ENCODE measurements at regions not wholly inside any gene's neighbourhood (a gene's known extent, or its start where the extent isn't known, plus 50 kb on each side); places are given as distances from the start of the nearest gene placed in this dataset.

DNA sequence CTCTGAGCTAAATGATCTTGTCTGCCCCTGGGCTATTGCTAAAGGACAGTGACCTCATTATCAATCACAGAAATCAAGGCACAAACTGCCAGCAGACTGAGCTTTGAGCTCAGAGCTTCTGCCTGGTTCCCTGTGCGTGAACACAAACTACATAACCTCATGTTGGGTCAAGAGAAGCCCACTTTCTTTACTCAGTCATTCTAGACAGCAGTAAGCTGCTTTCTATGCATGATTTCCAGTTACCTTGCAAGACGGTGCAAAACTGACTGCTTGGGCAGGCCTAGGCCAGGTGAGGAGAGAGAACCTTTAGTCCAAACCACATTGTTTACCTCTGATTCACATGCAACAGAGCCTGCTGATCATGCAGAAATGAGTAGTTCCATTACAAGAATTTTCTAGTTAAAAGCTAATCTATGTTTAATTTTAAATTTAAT lies 75.1 kb downstream of the ARRDC4 start:
- Histone ChIP-seq H3K9me2 (replicated peaks; ENCODE audit: control insufficient read depth, low read length) (no peaks in the 10 kb centered on the region), H3K27ac (ENCODE audit: low read depth, low read length) (no peak overlapping the region), H3K36me3 (ENCODE audit: control insufficient read depth, low read length) (no peaks in the 10 kb centered on the region), H4K20me1 (ENCODE audit: control insufficient read depth, insufficient read depth, low read depth, low read length) (no peaks in the 10 kb centered on the region), H3K9me3 (ENCODE audit: control insufficient read depth, insufficient read depth, low read length) (no peaks in the 10 kb centered on the region), H3F3A (ENCODE audit: control insufficient read depth, insufficient read depth) (no peaks in the 10 kb centered on the region), H3K4me3 (ENCODE audit: low read length) (no peak overlapping the region), H3K4me2 (ENCODE audit: low read length) (no peak overlapping the region), H3K27me3 (ENCODE audit: control insufficient read depth, low read length) (no peaks in the 10 kb centered on the region), H3K79me2 (ENCODE audit: control insufficient read depth, low read length) (no peaks in the 10 kb centered on the region), H3K4me1 (ENCODE audit: control insufficient read depth, low read length) (no peaks in the 10 kb centered on the region)
- TF ChIP-seq EZH2phosphoT487 (IDR thresholded peaks at IDR 0.05; ENCODE audit: borderline replicate concordance, low read length): no peak
- TF ChIP-seq, protein P1, sequence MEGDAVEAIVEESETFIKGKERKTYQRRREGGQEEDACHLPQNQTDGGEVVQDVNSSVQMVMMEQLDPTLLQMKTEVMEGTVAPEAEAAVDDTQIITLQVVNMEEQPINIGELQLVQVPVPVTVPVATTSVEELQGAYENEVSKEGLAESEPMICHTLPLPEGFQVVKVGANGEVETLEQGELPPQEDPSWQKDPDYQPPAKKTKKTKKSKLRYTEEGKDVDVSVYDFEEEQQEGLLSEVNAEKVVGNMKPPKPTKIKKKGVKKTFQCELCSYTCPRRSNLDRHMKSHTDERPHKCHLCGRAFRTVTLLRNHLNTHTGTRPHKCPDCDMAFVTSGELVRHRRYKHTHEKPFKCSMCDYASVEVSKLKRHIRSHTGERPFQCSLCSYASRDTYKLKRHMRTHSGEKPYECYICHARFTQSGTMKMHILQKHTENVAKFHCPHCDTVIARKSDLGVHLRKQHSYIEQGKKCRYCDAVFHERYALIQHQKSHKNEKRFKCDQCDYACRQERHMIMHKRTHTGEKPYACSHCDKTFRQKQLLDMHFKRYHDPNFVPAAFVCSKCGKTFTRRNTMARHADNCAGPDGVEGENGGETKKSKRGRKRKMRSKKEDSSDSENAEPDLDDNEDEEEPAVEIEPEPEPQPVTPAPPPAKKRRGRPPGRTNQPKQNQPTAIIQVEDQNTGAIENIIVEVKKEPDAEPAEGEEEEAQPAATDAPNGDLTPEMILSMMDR (IDR thresholded peaks at IDR 0.05; ENCODE audit: low read depth, low read length, poor library complexity, severe bottlenecking): no peak

DNA sequence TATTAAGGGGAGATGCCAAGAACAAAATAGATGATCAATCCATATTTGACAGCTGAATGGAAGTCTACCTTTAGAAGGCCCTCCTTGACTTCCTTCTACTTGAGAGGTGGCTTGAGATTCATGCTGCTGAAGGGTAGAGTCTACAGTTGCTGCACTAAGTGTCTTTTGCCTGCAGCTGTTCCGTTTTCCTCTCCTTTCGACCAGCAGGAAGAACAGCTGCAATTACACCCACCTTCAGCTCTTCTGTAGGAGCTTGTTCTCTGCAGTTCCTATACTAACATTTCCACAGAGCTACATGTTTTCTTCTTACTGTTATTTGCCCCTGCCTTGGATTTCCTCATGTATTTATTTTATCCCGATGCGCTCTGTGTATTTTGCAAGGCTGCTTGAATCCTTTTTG lies 79.1 kb downstream of the ARRDC4 start:
- TF ChIP-seq, protein P1 (IDR thresholded peaks at IDR 0.05; ENCODE audit: low read depth, low read length, poor library complexity, severe bottlenecking): no peak
- TF ChIP-seq EZH2phosphoT487 (IDR thresholded peaks at IDR 0.05; ENCODE audit: borderline replicate concordance, low read length): no peak
- H3K9me3 ChIP-seq (ENCODE audit: control insufficient read depth, insufficient read depth, low read length): no peaks in the 10 kb centered on the region
- no peaks in the 10 kb centered on the region for H3K4me1 ChIP-seq (ENCODE audit: control insufficient read depth, low read length)
- no peak overlapping the region for H3K4me3 ChIP-seq (ENCODE audit: low read length)
- no peaks in the 10 kb centered on the region for H3K9me2 ChIP-seq (replicated peaks; ENCODE audit: control insufficient read depth, low read length)
- no peak overlapping the region for H3K4me2 ChIP-seq (ENCODE audit: low read length)
- no peaks in the 10 kb centered on the region for H3F3A ChIP-seq (ENCODE audit: control insufficient read depth, insufficient read depth)
- no peaks in the 10 kb centered on the region for H3K79me2 ChIP-seq (ENCODE audit: control insufficient read depth, low read length)
- no peaks in the 10 kb centered on the region for H4K20me1 ChIP-seq (ENCODE audit: control insufficient read depth, insufficient read depth, low read depth, low read length)
- no peak overlapping the region for H3K27ac ChIP-seq (ENCODE audit: low read depth, low read length)
- no peaks in the 10 kb centered on the region for H3K27me3 ChIP-seq (ENCODE audit: control insufficient read depth, low read length)
- H3K36me3 ChIP-seq (ENCODE audit: control insufficient read depth, low read length): no peaks in the 10 kb centered on the region

DNA sequence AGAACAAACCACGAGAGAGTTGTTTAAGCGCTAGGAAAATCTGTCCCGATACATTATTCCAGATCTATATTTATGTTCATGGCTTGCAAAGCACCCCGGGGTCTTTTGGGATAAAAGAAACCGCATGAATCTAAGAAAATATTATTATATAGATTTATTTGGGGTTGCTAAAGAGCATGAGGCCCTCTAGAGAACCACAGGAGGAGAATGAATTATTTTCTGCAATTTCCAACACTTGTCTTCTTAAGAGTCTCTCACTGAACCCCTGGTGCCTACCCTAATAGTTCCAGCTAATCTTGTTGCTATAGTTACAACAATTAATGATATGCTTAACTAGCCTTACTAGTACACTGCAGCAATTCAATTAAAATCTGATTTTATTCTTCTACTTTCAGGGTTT lies 79.6 kb downstream of the ARRDC4 start:
- TF ChIP-seq EZH2phosphoT487 (IDR thresholded peaks at IDR 0.05; ENCODE audit: borderline replicate concordance, low read length): no peak
- TF ChIP-seq, protein P1 (IDR thresholded peaks at IDR 0.05; ENCODE audit: low read depth, low read length, poor library complexity, severe bottlenecking): no peak
- Histone ChIP-seq H3K9me2 (replicated peaks; ENCODE audit: control insufficient read depth, low read length) (no peaks in the 10 kb centered on the region), H3K79me2 (ENCODE audit: control insufficient read depth, low read length) (no peaks in the 10 kb centered on the region), H3K27ac (ENCODE audit: low read depth, low read length) (no peak overlapping the region), H3K9me3 (ENCODE audit: control insufficient read depth, insufficient read depth, low read length) (no peaks in the 10 kb centered on the region), H3K4me3 (ENCODE audit: low read length) (no peak overlapping the region), H3K27me3 (ENCODE audit: control insufficient read depth, low read length) (no peaks in the 10 kb centered on the region), H3K4me1 (ENCODE audit: control insufficient read depth, low read length) (no peaks in the 10 kb centered on the region), H3K4me2 (ENCODE audit: low read length) (no peak overlapping the region), H3K36me3 (ENCODE audit: control insufficient read depth, low read length) (no peaks in the 10 kb centered on the region), H3F3A (ENCODE audit: control insufficient read depth, insufficient read depth) (no peaks in the 10 kb centered on the region), H4K20me1 (ENCODE audit: control insufficient read depth, insufficient read depth, low read depth, low read length) (no peaks in the 10 kb centered on the region)

Measured in DOHH2 (cell line).